ENCODE measurements at regions not wholly inside any gene's neighbourhood (a gene's known extent, or its start where the extent isn't known, plus 50 kb on each side); places are given as distances from the start of the nearest gene placed in this dataset.

DNA sequence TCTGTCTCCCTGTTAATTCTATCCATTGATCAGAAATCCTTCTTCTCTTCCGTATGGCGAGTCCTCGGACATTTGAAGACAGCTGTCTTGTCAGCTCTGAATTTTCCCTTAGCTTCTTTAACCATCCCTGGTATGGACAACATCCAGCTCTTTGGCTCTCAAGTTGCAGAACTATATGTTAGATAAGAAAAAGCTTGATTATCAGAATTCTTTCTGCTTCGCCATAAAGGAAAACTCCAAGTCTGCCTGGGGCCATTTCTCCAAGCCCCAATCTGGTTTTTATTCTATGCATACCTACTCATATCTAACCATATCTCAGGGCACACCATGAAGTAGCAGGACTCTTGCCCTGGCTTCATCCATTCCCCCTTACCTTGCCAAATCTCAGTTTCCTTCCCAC lies 215.7 kb upstream of the TMC3 start:
- Mint-ChIP-seq H3K4me1 (no peaks in the 10 kb centered on the region), H3K27ac (no peak overlapping the region), H3K9me3 (no peaks in the 10 kb centered on the region), H3K4me3 (no peak overlapping the region), H3K36me3 (no peaks in the 10 kb centered on the region)
- DNase-seq (ENCODE audit: low spot score in 2 of 2) (no peak), ATAC-seq (no peak)

GRCh38 chr15:81575436-81576123 lies 201.6 kb upstream of the TMC3 start:
- Mint-ChIP-seq H3K27ac (no peak overlapping the region), H3K36me3 (no peaks in the 10 kb centered on the region), H3K4me3 (no peak overlapping the region), H3K9me3 (peaks cover 3% of the 10 kb centered on the region), H3K4me1 (no peaks in the 10 kb centered on the region)
- ATAC-seq (no peak), DNase-seq (ENCODE audit: low spot score in 2 of 2) (no peak)

GRCh38 chr15:81573098-81573746 lies 199.2 kb upstream of the TMC3 start:
- no peaks in the 10 kb centered on the region for H3K4me1 Mint-ChIP-seq
- no peaks in the 10 kb centered on the region for H3K36me3 Mint-ChIP-seq
- no peak overlapping the region for H3K4me3 Mint-ChIP-seq
- DNase-seq (ENCODE audit: low spot score in 2 of 2) (no peak), ATAC-seq (no peak)
- H3K27ac Mint-ChIP-seq, result no peak overlapping the region
- H3K9me3 Mint-ChIP-seq, result peaks cover 3% of the 10 kb centered on the region

DNA sequence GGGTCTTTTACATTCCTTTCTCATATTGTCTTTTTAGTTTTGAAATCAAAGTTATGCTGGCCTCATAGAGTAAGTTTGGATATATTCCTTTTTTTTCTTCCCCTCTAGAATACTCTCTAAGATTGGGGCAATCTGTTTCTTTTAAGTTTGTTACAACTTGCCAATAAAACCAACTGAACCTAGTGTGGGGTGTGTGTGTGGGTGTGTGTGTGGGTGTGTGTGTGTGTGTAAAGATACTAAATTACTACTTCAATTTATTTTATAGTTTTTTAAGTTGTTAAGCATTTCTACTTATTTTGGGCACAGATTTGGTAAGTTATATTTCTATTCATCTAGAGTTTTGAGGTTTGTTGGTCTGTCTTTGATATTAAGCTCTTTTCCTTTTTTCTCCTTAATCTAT lies 198.2 kb upstream of the TMC3 start:
- ATAC-seq (no peak), DNase-seq (ENCODE audit: low spot score in 2 of 2) (no peak)
- peaks cover 3% of the 10 kb centered on the region for H3K9me3 Mint-ChIP-seq
- no peak overlapping the region for H3K4me3 Mint-ChIP-seq
- H3K4me1 Mint-ChIP-seq, result no peaks in the 10 kb centered on the region
- no peak overlapping the region for H3K27ac Mint-ChIP-seq
- no peaks in the 10 kb centered on the region for H3K36me3 Mint-ChIP-seq

DNA sequence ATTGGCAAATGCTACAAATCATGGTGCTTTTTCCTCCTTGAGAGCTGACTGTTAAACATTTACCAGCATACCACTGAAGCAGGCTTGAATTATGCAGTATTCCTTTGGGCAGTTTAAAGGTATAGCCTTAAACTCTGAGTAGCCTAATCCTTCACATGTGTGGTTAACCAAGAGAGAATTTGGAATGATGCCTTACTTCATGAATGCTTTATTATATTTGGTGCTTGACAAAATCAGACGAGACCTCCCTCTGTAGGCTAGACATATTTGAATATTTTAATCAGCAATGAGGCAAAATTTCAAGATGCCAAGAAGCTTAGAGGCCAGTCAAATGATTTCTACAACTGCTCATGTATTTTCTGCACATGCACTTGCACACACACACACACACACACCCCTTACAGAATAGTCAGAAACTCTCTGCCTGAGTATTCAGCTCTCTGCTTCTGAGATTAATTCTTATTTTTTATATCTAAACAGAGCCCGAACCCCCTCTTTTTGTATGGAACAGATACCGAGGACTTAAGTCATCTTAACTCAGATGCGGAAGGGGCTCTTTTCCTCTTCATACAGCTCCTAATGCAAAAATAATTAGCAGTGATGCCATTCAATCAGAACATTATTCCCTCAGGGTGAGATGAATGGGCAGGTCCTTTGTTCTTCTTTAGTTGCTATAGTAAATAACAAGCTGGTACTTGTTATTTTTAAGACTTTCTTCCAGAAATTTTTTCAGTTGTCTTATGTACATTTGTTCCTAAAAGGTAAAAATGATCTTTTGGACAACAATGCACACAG lies 195.5 kb upstream of the TMC3 start:
- ATAC-seq (no peak), DNase-seq (ENCODE audit: low spot score in 2 of 2) (no peak)
- Mint-ChIP-seq H3K27ac (no peak overlapping the region), H3K9me3 (peaks cover 7% of the 10 kb centered on the region), H3K4me1 (no peaks in the 10 kb centered on the region), H3K36me3 (no peaks in the 10 kb centered on the region), H3K4me3 (no peak overlapping the region)

GRCh38 chr15:81567924-81568323 lies 193.9 kb upstream of the TMC3 start:
- H3K36me3 Mint-ChIP-seq, result no peaks in the 10 kb centered on the region
- DNase-seq (ENCODE audit: low spot score in 2 of 2), result no peak
- no peak for ATAC-seq
- no peaks in the 10 kb centered on the region for H3K4me1 Mint-ChIP-seq
- H3K4me3 Mint-ChIP-seq, result no peak overlapping the region
- no peak overlapping the region for H3K27ac Mint-ChIP-seq
- peaks cover 7% of the 10 kb centered on the region for H3K9me3 Mint-ChIP-seq

- ATAC-seq (no peak), DNase-seq (ENCODE audit: low spot score in 2 of 2) (no peak)
- Mint-ChIP-seq H3K36me3 (no peaks in the 10 kb centered on the region), H3K4me1 (no peaks in the 10 kb centered on the region), H3K4me3 (no peak overlapping the region), H3K27ac (no peak overlapping the region), H3K9me3 (peaks cover 4% of the 10 kb centered on the region)
These were observed 189.0 kb upstream of the TMC3 start for GRCh38 chr15:81562986-81563385.

- no peak for DNase-seq (ENCODE audit: low spot score in 2 of 2)
- no peak for ATAC-seq
- Mint-ChIP-seq H3K4me3 (no peak overlapping the region), H3K27ac (no peak overlapping the region), H3K36me3 (no peaks in the 10 kb centered on the region), H3K4me1 (no peaks in the 10 kb centered on the region), H3K9me3 (peaks cover 3% of the 10 kb centered on the region)
These were observed 186.4 kb upstream of the TMC3 start for GRCh38 chr15:81560405-81560804.

- Mint-ChIP-seq H3K4me1 (no peaks in the 10 kb centered on the region), H3K36me3 (no peaks in the 10 kb centered on the region), H3K9me3 (no peaks in the 10 kb centered on the region), H3K27ac (no peak overlapping the region), H3K4me3 (no peak overlapping the region)
- DNase-seq (ENCODE audit: low spot score in 2 of 2), result no peak
- no peak for ATAC-seq
These were observed 184.0 kb upstream of the TMC3 start for GRCh38 chr15:81558056-81558455.

DNA sequence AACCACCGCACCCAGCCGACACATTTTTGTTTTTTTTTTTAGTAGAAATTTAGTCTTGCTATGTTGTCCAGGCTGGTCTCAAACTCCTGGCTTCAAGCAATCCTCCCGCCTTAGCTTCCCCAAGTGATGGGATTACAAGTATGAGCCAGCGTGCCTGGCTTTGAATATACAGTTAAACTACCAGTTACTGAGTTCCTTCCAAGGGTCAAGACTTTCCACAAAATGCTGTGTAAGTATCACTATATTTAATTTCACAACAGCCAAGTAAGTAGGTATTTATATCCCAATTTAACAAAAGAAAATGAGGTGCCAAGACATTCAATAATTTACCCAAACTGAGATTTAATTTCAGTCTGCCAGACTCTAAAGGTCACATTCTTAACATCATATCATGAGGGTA lies 181.3 kb upstream of the TMC3 start:
- Mint-ChIP-seq H3K4me1 (no peaks in the 10 kb centered on the region), H3K27ac (no peak overlapping the region)

DNA sequence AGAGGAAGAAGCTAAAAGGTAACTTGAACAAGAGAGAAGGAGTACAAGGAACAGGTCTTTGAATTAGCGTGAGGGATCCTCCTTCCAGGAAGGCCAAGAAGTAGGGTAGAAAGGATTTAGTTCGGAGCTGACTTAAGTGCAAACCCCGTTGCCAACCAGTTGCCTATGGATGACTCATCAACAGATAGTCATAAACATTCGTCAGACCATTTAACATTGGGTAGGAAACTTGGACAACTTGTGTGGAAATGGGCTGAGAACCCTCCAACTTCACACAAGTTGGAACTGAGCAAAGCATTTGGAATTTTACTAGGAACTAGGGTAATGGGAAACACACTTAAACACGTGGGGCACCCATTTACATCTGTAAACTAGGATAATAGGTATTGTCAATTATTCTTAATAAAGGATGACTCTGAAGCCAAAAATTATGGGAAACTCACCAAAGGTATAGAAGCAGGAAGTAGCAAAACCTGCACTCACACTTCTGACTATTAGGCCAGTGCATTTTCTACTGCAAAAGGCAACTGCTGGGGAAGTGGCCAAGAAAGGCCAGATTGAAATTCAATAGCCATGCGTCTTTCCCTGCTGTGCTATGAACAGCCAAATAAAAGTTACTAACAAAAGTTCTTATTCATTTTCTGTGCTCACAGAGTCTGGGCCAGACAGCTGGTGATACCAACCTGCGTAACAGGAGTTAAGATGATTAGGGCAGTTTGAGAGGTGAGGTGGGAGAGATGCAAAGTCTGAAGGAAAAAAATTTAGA lies 174.5 kb upstream of the TMC3 start:
- ATAC-seq (no peak), DNase-seq (ENCODE audit: low spot score in 2 of 2) (no peak)
- Mint-ChIP-seq H3K4me3 (no peak overlapping the region), H3K27ac (no peak overlapping the region), H3K36me3 (no peaks in the 10 kb centered on the region), H3K4me1 (no peaks in the 10 kb centered on the region), H3K9me3 (no peaks in the 10 kb centered on the region)

More for the DNA sequence above, 181.3 kb upstream of the TMC3 start:
- DNase-seq (ENCODE audit: low spot score in 2 of 2) (no peak), ATAC-seq (no peak)
- Mint-ChIP-seq H3K9me3 (no peaks in the 10 kb centered on the region), H3K36me3 (no peaks in the 10 kb centered on the region), H3K4me3 (no peak overlapping the region)

GRCh38 chr15:81547521-81548132 lies 173.6 kb upstream of the TMC3 start:
- Mint-ChIP-seq H3K36me3 (no peaks in the 10 kb centered on the region), H3K27ac (no peak overlapping the region), H3K4me3 (no peak overlapping the region), H3K9me3 (no peaks in the 10 kb centered on the region), H3K4me1 (no peaks in the 10 kb centered on the region)
- ATAC-seq, result no peak
- no peak for DNase-seq (ENCODE audit: low spot score in 2 of 2)

- Mint-ChIP-seq H3K4me1 (no peaks in the 10 kb centered on the region), H3K4me3 (no peak overlapping the region), H3K9me3 (no peaks in the 10 kb centered on the region), H3K27ac (no peak overlapping the region), H3K36me3 (no peaks in the 10 kb centered on the region)
- ATAC-seq, result no peak
- no peak for DNase-seq (ENCODE audit: low spot score in 2 of 2)
These were observed 170.4 kb upstream of the TMC3 start for GRCh38 chr15:81544385-81544784.

GRCh38 chr15:81540909-81541308 lies 166.9 kb upstream of the TMC3 start:
- Mint-ChIP-seq H3K9me3 (no peaks in the 10 kb centered on the region), H3K4me3 (no peak overlapping the region), H3K27ac (no peak overlapping the region), H3K36me3 (no peaks in the 10 kb centered on the region), H3K4me1 (no peaks in the 10 kb centered on the region)
- DNase-seq (ENCODE audit: low spot score in 2 of 2) (no peak), ATAC-seq (no peak)

GRCh38 chr15:81536356-81536755 lies 162.3 kb upstream of the TMC3 start:
- Mint-ChIP-seq H3K27ac (no peak overlapping the region), H3K36me3 (no peaks in the 10 kb centered on the region), H3K9me3 (no peaks in the 10 kb centered on the region), H3K4me1 (no peaks in the 10 kb centered on the region), H3K4me3 (no peak overlapping the region)
- DNase-seq (ENCODE audit: low spot score in 2 of 2), result no peak
- ATAC-seq, result no peak

Measured in stimulated activated effector memory CD8-positive, alpha-beta T cell treated with anti-CD3 and anti-CD28 coated beads, Interleukin-12 subunit alpha, Interleukin-12 subunit beta, amount 100 ng/mL, for 72 hours (primary cell).